GM18511 (cell line): ENCODE measurements at regions not wholly inside any gene's neighbourhood (a gene's known extent, or its start where the extent isn't known, plus 50 kb on each side); places are given as distances from the start of the nearest gene placed in this dataset.
"Not testable (repeated sequence)": the region's sequence is repeated elsewhere in the genome, so short reads cannot be mapped to it uniquely, and the experiment has no call there.

ENCODE experiments used
- ATAC-seq: cut with Tn5 transposase; IDR thresholded peaks from one replicate; pipeline ENCODE4 v1.9.1; 2021; ENCODE audit warnings: mild to moderate bottlenecking, moderate library complexity; ENCODE audit not compliant: unreplicated experiment

DNA sequence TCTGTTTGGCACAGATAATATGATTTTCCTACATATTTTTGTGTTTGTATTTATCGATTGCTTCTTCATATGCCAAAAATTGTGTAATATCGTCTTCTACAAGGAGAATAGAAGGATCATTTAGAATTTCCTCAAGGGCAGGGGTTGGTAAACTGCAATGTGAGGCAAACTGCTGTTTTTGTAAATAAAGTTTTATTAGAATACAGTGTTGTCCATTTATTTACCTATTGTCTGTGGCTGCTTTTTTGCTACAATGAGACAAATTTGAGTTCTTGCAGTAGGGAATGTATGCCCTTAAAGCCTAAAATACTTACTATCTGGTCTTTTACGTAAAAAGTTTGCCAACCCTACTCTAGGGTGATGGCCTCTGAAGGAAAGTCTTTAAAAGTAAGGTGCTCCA lies 509.5 kb downstream of the TMEM114 start:
- no peak for ATAC-seq

DNA sequence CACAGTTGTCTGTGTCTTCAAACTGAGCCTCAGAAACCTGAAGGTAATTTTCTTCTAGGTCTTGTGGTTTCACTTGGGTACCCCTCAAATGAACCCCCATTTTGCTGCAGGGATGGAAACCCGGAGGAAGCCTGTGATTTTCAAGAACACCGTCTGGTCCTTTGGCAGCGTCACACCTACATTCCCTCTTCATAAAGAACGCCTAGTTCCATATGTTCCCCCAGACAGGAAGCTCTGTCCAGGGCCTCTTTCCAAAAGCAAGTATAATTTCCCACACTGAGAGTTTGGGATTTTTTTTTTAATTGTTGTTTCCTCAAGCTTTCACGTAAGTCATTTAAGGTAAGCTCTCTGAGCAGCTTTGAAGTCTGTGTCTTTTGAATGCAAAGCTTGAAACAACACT lies 515.0 kb downstream of the TMEM114 start:
- no peak for ATAC-seq

DNA sequence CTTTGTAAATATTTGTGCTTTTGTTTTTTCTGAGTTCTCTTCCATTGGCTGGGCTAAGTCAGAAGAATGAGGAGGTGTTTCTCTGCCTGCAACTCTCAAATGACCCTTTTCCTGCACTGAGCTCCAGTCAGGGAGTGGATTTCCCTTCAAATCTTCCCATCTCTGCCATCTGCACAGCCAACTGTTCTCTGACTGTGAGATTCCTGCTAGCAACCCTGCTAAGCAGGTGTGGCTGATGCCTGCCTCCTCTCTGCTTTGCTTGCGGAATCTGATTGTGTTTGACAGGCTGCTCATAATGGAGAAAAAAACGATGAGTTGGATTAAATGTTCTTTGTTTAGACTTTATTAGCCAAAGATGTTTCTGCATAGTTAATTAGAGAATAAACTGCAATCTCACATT lies 519.8 kb downstream of the TMEM114 start:
- no peak for ATAC-seq

DNA sequence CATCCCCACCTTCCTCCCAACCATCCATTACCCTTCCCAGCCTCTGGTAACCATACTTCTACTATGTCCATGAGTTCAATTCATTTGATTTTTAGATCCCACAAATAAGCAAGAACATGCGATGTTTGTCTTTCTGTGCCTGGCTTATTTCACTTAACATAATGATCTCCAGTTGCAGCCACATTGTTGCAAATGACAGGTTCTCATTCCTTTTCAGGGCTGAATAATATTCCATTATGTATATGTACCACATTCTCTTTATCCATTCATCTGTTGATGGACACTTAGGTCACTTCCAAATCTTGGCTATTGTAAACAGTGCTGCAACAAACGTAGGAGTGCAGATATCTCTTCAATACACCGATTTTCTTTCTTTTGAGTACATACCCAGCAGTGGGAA lies 522.1 kb downstream of the TMEM114 start:
- not testable (repeated sequence) for ATAC-seq

DNA sequence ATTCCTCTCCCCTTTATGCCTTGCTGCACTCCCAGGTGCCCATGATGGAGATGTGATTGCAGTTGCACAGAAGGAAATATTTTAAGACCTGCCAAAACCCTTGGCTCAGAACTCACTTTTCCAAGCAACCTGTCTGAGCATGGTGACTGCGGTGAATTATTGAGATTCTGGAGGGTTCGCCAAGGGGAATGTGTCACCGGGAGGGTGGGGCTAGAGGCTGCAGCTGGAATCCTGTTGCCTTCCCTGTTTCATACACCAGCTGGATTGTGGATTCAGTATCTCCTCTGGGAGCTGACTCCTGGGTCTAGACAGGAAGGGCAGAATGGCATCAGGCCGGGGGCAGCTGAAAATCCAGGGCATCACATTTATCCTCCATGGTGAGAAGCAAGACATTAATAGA lies 527.2 kb downstream of the TMEM114 start:
- no peak for ATAC-seq

DNA sequence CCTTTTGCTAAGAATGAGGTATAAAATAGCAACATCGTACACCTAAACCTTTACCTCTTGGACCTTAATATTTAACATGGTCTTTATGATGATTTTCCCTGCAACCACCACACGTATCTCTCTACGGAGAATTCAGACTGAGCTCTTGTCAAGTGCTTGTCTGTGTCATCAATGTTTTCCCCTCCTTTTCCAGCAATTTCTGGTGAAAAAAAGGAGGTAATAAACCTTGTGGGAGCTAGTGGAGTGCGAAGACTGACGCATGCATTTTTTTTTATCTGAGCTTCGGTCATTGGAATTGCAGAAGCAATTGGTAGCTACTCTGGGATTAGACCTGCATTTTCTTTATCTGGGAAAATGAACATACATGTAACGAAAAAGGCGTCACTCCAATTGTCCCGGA lies 527.6 kb downstream of the TMEM114 start:
- ATAC-seq, result no peak

DNA sequence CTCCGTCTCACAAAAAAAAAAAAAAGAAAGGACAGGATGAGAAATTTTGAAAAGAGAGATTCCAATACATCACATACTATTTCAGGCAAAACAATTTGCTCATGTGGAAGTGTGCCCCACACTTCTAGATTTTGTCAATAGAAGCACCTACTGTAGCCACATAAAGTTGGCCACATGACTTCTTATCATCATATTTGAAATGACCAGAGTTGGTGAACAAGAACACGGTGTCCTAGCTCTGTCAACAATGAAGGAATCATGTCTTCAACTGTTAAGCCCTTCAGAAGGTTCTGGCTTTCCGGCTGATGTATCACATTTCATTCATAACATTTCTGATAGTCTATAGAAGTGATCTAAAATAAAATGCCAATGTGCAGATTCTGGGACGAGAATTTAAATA lies 534.5 kb downstream of the TMEM114 start:
- ATAC-seq, result no peak

DNA sequence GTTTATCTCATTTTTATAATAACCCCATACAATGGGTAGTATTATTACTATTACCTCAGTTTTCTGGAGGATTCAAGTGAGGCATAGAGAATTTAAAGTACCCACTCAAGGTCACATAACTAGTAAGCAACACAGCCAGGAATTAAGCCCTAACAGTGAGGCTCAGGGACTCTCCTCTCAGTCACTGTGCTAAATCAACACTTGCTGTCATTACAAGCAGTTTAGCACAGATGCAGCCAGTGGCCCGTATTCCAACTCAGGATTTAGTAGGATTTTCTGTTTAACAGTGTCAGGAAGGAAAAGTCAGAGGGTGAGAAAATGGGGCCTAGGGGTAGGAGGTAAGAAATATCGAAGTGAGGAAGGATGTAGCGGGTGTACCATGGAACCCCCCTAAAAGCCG lies 536.9 kb downstream of the TMEM114 start:
- ATAC-seq, result no peak

DNA sequence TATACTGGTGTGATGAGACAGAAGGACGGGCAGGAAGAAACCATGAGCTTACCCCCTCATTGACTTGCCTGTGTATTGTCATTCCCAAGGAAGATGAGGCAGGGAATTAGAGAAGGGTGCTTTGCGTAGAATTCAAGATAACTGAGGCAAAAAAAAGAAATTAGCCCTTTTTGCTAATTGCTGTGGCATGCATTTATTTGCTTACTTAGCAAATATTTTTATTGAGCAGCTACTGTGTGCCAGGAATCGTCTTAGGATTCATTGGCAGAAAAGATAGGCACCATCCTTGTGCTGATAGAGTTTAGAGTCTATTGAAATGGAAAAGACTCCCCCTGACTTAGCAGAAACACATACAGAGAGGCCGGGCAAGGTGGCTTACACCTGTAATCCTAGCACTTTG lies 541.9 kb downstream of the TMEM114 start:
- no peak for ATAC-seq

DNA sequence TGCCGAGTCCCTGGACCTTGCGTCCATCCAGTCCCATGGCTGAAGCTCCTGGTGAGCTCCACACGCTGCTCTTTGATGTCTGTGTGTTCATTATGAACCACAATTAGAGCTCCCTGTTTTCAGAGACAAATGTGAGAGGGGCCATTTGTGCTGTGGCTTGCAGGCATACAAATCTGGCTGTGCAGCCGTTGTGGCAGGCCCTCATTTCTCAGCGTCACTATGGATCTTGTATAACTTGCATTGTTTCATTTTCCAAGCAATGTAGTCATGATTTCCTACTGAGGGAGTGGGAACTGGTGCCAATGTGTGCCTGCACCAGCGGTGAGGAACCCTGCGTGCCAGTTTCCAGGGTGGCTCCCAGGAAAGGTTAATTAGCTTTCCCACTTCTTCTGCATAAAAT lies 542.6 kb downstream of the TMEM114 start:
- no peak for ATAC-seq

DNA sequence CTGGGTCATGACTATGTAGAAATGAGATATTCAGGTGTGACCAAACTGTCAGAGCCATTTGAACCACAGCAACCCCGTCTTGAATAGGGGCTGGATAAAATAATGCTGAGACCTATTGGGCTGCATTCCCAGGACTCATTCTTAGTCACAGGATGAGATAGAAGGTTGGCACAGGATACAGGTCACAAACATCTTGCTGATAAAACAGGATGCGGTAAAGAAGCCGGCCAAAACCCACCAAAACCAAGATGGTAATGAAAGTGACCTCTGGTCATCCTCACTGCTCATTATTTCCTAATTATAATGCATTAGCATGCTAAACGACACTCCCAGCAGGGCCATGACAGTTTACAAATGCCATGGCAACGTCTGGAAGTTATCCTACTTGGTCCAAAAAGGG lies 545.5 kb downstream of the TMEM114 start:
- ATAC-seq, result no peak

DNA sequence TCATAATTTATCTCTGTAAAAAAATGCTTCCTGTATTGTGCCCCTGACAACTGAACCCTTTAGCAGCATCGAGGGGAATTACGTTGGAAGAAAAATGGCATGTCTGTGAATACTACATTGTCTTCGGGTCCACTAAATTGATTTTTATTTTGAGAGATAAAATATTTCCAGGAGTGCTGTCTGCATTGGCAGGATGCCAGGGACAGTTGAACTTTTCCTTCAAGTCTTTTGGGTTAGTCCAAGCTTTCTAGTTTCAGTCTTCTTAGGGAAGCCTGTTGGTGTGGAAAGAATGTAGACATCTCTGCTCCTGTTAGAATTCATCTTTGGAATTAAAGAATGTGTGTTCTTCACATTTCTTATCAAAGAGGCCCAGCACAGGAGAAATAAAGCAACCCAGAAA lies 557.9 kb downstream of the TMEM114 start:
- no peak for ATAC-seq

DNA sequence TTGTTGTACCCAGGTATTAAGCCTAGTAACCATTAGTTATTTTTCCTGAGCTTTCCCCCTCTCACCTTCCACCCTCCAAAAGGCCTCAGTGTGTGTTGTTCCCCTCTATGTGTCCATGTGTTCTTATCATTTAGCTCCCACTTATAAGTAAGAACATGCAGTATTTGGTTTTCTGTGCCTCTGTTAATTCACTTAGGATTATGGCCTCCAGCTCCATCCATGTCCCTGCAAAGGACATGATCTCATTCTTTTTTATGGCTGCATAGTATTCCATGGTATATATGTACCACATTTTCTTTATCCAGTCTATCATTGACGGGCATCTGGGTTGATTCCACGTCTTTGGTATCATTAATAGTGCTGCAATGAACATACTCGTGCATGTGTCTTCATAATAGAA lies 560.3 kb downstream of the TMEM114 start:
- not testable (repeated sequence) for ATAC-seq

DNA sequence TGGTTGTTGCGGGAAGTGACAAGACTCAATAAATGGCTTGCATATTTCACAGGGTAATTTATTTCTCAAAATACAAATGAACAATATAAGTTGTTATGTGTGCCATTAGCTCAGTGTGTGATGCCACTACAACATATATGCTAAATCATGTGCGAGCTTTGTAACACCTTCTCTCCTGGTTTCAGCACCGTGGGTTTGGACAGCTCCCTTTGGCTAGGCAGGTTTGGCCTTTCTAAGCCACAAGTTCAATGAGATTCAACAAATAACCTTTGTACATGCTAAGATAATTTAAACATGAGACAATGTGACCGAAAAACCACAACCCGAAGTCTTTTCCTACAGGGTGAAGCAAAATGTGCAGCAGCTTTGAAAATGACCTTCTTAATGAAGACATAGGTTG lies 563.9 kb downstream of the TMEM114 start:
- ATAC-seq, result no peak

DNA sequence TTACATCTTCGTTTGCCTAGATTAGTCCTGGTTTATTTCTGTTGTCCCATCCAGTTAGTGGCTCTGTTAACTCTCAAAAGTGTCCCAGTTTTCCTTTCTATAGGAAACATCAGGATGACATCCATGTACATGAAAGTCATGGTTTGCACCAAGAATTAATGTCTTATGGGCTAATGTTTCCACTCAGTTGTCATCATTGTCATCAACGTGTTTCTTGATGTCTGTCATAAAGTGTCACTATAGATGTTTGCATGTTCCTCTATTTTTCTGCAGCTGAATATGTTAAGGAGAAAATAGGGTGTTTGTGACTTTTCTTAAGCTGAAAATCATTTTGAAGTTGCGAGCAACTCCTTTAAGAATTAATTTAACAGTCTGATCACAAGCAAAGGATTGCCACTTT lies 567.0 kb downstream of the TMEM114 start:
- ATAC-seq, result no peak

DNA sequence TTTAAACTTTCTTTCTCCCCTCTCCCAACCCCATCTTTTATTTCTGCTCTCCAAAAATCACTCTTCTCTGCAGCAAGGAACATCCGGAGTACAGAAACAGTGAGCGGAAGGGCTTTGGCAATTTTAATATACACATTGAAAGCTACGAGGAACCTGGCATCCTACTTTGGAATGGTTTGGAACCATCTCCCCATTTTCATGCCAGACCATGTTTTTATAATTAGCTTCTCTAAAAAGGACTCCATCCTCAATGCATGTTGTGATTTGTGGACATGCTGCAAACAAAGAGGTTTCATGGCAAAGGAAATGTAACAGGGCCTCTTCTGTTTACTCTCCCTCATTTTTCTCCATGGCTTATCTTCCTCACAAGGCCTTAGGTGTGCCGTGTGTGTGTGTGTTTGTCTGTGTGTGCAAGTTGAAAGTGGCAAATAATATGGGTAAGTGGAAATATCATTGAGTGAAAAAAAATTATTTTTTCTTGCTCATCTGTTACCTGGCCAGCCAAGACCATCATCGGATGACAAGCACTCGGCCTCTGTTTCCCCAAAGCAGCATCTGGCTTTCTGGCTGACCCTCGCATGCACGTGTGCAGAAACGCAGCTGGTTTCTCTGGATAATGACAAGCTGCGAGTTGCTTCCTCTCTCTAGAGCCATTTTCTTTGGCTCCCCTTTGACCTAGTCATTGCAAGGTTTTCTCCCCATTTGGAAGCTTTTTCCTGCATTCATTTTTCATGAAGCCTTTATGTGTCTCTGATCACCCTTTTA lies 585.0 kb downstream of the TMEM114 start:
- no peak for ATAC-seq

DNA sequence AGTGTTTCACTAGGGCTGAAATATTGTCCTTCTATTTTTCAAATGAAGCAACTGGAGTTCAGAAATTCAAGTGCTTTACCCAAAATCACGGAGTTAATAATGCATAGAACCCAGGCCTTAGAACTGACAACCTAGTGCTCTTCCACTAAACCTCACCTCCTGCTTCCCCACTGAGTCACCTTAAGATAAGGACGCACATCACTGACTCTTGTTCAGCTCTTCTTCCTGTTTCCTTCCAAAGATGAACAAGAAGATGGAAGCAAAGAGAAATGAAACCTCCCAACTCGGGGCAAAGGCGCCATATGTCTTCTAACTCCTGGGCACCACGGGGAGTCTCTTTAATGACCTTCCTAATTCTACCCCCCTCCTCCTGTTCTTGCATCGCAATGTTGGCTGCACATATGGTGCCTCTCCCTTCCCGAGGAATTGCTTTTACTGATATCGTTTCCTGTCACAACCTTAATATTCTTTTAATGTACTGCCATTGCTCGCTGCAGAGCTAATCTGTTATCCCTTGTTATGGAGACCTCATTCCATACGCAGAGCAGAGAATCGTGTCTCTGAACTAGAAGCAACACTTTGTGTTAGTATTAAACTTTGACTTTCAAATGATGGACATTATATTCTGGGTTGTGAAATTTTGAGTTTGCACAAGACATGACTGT lies 591.4 kb downstream of the TMEM114 start:
- no peak for ATAC-seq

DNA sequence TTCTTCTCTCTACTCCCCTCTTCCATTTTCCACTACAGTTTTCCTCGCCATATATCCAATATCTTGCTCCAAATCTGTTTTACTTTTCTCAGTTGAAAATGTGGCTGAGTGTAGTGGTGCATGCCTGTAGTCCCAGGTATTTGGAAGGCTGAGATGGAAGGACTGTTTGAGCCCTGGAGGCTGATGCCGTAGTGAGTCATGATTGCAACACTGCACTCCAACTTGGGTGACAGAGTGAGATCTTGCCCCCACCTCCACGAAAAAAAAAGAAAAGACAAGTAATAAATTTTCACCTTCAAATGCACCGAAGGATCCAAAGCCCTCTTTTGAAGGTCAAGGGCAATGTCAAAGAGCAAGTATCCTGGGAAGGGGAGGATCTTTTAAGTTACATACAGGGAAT lies 592.3 kb downstream of the TMEM114 start:
- ATAC-seq, result no peak

DNA sequence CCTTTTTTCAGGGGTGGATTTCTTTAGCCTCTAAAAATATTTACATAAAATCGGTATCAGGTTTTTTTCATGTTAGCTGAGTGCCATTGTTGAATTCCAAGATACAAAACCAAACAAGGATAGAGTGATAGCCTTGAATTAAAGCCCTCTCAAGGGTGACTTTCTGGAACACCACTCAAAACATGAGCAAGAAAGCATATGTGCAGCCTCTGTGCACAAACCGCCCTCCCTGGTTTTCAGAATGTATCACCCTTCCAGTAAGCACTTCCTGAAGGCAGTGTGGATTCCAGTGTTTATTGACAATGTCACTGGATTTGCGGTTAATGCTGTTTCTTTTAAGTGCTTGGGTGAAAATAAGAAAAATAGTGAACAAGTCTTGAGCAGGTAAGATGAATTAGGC lies 597.7 kb downstream of the TMEM114 start:
- no peak for ATAC-seq

DNA sequence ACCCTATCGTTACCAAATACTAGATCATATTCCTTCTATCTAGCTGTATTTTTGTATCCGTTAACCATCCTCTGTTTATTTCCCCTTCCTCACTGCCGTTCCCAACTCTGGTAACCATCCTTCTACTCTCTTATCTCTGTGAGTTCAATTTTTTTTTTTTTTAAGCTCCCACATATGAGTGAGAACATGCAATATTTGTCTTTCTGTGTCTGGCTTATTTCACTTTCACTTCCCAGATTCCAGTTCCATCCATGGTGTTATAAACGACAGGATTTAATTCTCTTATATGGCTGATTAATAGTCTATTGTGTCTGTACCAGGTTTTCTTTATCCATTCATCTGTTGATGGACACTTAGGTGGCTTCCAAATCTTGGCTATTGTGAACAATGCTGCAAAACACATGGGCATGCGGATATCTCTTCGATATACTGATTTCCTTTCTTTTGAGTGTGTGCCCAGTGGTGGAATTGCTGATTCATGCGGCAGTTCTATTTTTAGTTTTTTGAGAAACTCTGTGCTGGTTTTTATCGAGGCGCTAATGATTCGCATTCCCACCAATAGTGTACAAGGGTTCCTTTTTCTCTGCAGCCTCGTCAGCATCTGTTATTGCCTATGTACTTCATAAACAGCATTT lies 599.6 kb downstream of the TMEM114 start:
- no peak for ATAC-seq

DNA sequence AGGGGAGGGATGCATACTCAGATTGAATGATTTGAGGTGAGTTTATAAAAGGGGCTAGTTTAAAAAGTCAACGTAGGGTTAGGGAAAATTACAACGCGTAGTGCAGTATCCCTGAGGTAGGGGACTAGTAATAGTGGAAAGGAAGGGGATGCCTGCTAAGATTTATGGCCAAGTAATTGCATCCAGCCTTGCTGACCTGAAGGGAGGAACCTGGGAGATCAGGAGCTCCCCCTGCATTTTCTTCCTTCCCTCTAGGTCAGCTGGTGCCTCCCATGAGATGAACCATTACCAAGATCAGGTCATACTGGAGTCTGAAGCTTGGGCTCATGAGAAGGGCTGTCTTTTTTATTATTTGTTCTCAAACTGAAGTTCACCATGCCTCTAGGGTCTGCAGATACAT lies 606.6 kb downstream of the TMEM114 start:
- no peak for ATAC-seq

DNA sequence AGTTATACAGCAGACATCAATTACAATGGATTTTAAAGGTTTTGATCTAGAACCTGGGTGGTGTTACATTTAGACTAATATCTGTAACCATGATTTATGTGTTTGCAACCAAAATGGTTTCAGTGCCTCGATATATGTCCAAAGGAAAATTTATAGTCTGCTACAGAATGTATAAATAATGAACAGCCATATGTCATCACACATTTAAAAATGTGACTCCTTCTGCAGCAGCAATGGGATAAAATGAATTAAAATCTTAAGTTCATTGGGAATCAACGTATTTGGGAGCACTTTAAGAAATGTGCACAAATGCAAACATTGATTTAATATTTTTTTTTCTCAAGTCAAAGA lies 610.2 kb downstream of the TMEM114 start:
- no peak for ATAC-seq
